HG02571 (cell line): ENCODE measurements at regions not wholly inside any gene's neighbourhood (a gene's known extent, or its start where the extent isn't known, plus 50 kb on each side); places are given as distances from the start of the nearest gene placed in this dataset.
"Not testable (repeated sequence)": the region's sequence is repeated elsewhere in the genome, so short reads cannot be mapped to it uniquely, and the experiment has no call there.

Experiments
- ATAC-seq: cut with Tn5 transposase; IDR thresholded peaks from one replicate; pipeline ENCODE4 v1.9.1; 2021; ENCODE audit warnings: mild to moderate bottlenecking, moderate library complexity; ENCODE audit not compliant: unreplicated experiment

GRCh38 chr3:151599103-151599672 lies 134.5 kb upstream of the AADACL2 start:
- no peak for ATAC-seq

GRCh38 chr3:151596940-151597339 lies 136.1 kb upstream of the IGSF10 start:
- no peak for ATAC-seq

- ATAC-seq = no peak
Observed at GRCh38 chr3:151593928-151594327, 133.1 kb upstream of the IGSF10 start.

- ATAC-seq = no peak
Observed at GRCh38 chr3:151592287-151592686, 131.4 kb upstream of the IGSF10 start.

GRCh38 chr3:151591441-151591840 lies 130.6 kb upstream of the IGSF10 start:
- no peak for ATAC-seq

- ATAC-seq = no peak
Observed at GRCh38 chr3:151589311-151589710, 128.4 kb upstream of the IGSF10 start.

- ATAC-seq = not testable (repeated sequence)
Observed at GRCh38 chr3:151587659-151588058, 126.8 kb upstream of the IGSF10 start.

- ATAC-seq = peak; percentile 73
Observed at GRCh38 chr3:151584566-151584965, 123.7 kb upstream of the IGSF10 start.

GRCh38 chr3:151581035-151581434 lies 120.2 kb upstream of the IGSF10 start:
- ATAC-seq = no peak

- no peak for ATAC-seq
Observed at GRCh38 chr3:151580591-151580990, 119.7 kb upstream of the IGSF10 start.

- no peak for ATAC-seq
Observed at GRCh38 chr3:151579571-151580270, 118.9 kb upstream of the IGSF10 start.

GRCh38 chr3:151578495-151578894 lies 117.6 kb upstream of the IGSF10 start:
- ATAC-seq = no peak

GRCh38 chr3:151576511-151577137 lies 115.8 kb upstream of the IGSF10 start:
- no peak for ATAC-seq

- no peak for ATAC-seq
Observed at GRCh38 chr3:151568184-151568583, 107.3 kb upstream of the IGSF10 start.

GRCh38 chr3:151567477-151567876 lies 106.6 kb upstream of the IGSF10 start:
- no peak for ATAC-seq

GRCh38 chr3:151564261-151564660 lies 103.4 kb upstream of the IGSF10 start:
- ATAC-seq = no peak

GRCh38 chr3:151563305-151563704 lies 102.4 kb upstream of the IGSF10 start:
- ATAC-seq = no peak

GRCh38 chr3:151562891-151563290 lies 102.0 kb upstream of the IGSF10 start:
- ATAC-seq = no peak

- ATAC-seq = no peak
Observed at GRCh38 chr3:151561878-151562277, 101.0 kb upstream of the IGSF10 start.

- ATAC-seq = no peak
Observed at GRCh38 chr3:151560738-151561137, 99.9 kb upstream of the IGSF10 start.

- no peak for ATAC-seq
Observed at GRCh38 chr3:151559736-151560135, 98.9 kb upstream of the IGSF10 start.

GRCh38 chr3:151558661-151559060 lies 97.8 kb upstream of the IGSF10 start:
- ATAC-seq = no peak
